Testis (tissue), 2 donors: ENCODE measurements at regions not wholly inside any gene's neighbourhood (a gene's known extent, or its start where the extent isn't known, plus 50 kb on each side); places are given as distances from the start of the nearest gene placed in this dataset.

Experiments used
- DNase-seq: peaks from one replicate; pipeline ENCODE4 v3.0.0-alpha.2; 2019
- H3K27ac ChIP-seq, 2 donors: fragments of 200-600 bp; sonication (generic); one replicate each; pipeline ENCODE4 v1.5.1; 2019
- H3K27me3 ChIP-seq: fragments of 200-600 bp; sonication (generic); one replicate; pipeline ENCODE4 v1.5.1; 2019
- H3K36me3 ChIP-seq: fragments of 200-600 bp; sonication (generic); one replicate; pipeline ENCODE4 v1.5.1; 2017; ENCODE audit warnings: low read depth; ENCODE audit errors: missing control alignments
- H3K4me1 ChIP-seq: fragments of 200-600 bp; sonication (generic); one replicate; pipeline ENCODE4 v1.5.1; 2019
- H3K4me3 ChIP-seq, 2 donors: fragments of 200-600 bp; sonication (generic); one replicate each; pipeline ENCODE4 v1.5.1; 2017 to 2019
- H3K9me3 ChIP-seq: fragments of 200-600 bp; sonication (generic); one replicate; pipeline ENCODE4 v1.5.1; 2017
- CTCF ChIP-seq, 3 experiments: fragments of 450-650 bp in 2 of 3; fragments of 200-600 bp in 1 of 3; sonication (generic) in 1 of 3; IDR thresholded peaks; one replicate each; pipeline ENCODE4 v1.5.1; 2016 to 2019; ENCODE audit warnings: antibody characterized with exemption in 3 of 3, mild to moderate bottlenecking in 2 of 3, moderate library complexity in 1 of 3
- POLR2A ChIP-seq: fragments of 450-650 bp; IDR thresholded peaks from one replicate; pipeline ENCODE4 v1.6.1; 2017; ENCODE audit warnings: antibody characterized with exemption, mild to moderate bottlenecking, moderate library complexity
- WGBS, 2 donors: methylation state at CpG; one replicate each; pipeline ENCODE4 v1.1.5; 2018; 5-methylcytosine and 5-hydroxymethylcytosine counted together
- intact Hi-C: fragments of 100-400 bp; cut with DNase I; formaldehyde crosslinking; loops from one replicate; pipeline ENCODE4 v1.15.1; 2023; ENCODE audit warnings: low total_unique reads

GRCh38 chr4:147093206-147093605 is 147.5 kb upstream of the TTC29 start:
- no peak for TF ChIP-seq CTCF (IDR thresholded peaks at IDR 0.05)
- TF ChIP-seq POLR2A = no peak
- H3K27me3 ChIP-seq = no peaks in the 10 kb centered on the region
- H3K36me3 ChIP-seq = no peaks in the 10 kb centered on the region
- 49 to 69% methylated on average over 2 of the region's 2 CpGs for WGBS, 2 donors
- no peaks in the 10 kb centered on the region for H3K9me3 ChIP-seq
- intact Hi-C loops = no loop called here
- no peak overlapping the region for H3K27ac ChIP-seq
- no peak overlapping the region for H3K4me3 ChIP-seq
- DNase-seq = no peak
- H3K4me1 ChIP-seq = no peaks in the 10 kb centered on the region

DNA sequence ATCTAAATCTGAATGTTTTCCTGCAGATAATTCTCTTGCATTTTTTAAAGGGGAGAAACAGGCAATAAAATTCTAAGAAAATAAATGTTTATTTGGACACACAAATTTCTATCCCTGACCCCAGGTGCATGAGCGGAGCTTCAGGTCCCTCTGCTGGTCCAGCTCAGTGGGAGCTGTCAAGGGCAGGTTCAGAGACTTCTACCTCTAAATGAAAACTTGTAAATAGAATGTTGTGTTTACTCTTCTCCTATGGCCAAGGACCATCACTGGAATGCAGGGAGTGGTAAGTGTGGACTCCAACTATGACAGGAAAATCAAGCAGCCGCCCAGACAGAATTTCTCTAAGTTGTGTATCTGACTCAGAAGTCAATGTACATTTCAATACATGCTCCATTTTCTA is 148.6 kb upstream of the TTC29 start:
- no peaks in the 10 kb centered on the region for H3K9me3 ChIP-seq
- 84 to 85% methylated on average over 2 of the region's 2 CpGs for WGBS, 2 donors
- TF ChIP-seq POLR2A (no peak), CTCF (IDR thresholded peaks at IDR 0.05) (no peak)
- H3K4me1 ChIP-seq = no peaks in the 10 kb centered on the region
- H3K27me3 ChIP-seq = no peaks in the 10 kb centered on the region
- no peak overlapping the region for H3K27ac ChIP-seq
- H3K36me3 ChIP-seq = no peaks in the 10 kb centered on the region
- DNase-seq = peak; percentile 17
- H3K4me3 ChIP-seq = no peak overlapping the region
- intact Hi-C loops = no loop called here

DNA sequence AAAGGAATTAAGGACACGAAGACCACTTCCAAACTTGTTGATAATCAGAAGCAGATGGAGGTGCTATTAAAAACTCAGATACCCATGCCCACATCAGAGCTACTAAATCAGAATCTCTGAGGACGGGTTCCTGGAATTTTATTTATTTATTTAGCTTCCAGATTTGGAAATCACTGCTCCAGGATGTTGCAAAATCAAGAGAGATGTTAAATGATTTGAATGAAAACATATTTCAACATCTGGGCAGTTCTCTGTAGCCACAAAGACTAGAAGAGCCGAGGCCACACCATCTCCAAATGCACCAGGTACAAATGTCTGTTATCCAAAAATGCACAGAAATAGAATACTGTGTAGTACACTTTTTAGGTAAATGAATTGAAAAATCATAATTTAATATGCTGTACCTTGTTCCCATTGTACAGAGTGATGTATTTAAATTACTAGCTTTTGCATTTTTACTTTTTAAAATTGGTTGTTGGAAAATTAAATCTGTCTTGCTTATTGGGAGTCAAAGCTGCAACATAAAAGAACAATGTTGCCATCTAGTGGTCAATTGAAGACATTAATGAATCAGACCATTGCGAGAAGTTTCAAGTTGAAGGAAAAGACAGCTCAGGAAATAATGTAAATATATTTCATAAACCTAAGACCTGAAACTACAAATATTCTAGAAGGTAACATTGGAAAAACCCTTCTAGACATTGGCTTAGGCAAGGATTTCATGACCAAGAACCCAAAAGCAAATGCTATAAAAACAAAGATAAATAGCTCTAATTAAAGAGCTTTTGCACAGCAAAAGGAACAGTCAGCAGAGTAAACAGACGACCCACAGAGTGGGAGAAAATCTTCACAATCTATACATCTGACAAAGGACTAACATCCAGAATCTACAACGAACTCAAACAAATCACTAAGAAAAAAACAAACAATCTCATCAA is 151.3 kb upstream of the TTC29 start:
- DNase-seq = no peak
- Histone ChIP-seq H3K4me3 (no peak overlapping the region), H3K36me3 (no peaks in the 10 kb centered on the region), H3K9me3 (no peaks in the 10 kb centered on the region), H3K4me1 (no peaks in the 10 kb centered on the region), H3K27me3 (no peaks in the 10 kb centered on the region), H3K27ac (no peak overlapping the region)
- intact Hi-C loops = no loop called here
- peak; percentile 61 to 72 (median 62) for TF ChIP-seq CTCF (IDR thresholded peaks at IDR 0.05)
- no peak for TF ChIP-seq POLR2A
- 30 to 37% methylated on average over 6 of the region's 6 CpGs for WGBS, 2 donors

- peaks cover 8% of the 10 kb centered on the region for H3K4me1 ChIP-seq
- H3K36me3 ChIP-seq = no peaks in the 10 kb centered on the region
- WGBS, 2 donors = 0 to 77% methylated on average over 1 to 2 of the region's 2 CpGs
- no peak for DNase-seq
- H3K27ac ChIP-seq = no peak overlapping the region
- no peak overlapping the region for H3K4me3 ChIP-seq
- no peaks in the 10 kb centered on the region for H3K27me3 ChIP-seq
- intact Hi-C loops = no loop called here
- H3K9me3 ChIP-seq = no peaks in the 10 kb centered on the region
- TF ChIP-seq CTCF (IDR thresholded peaks at IDR 0.05) (no peak), POLR2A (no peak)
These were observed 156.0 kb upstream of the TTC29 start for GRCh38 chr4:147101678-147102077.

DNA sequence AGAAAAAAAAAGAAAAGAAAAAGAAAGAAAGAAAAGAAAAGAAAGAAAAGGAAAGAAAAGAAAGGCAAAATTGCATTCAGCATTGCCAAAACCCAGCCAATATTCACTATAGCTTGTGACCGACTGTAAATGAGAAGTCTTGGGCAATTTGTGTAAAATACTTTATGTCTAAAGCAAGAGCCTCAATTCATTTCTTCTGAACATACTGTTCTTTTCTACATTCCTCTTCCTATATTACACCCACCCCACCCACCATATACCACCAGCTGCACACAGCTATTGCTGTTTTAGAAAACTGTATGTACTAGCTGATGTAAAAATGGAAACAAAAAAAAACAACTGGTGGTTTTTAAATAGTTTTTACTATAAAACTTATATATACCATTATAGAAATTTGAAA is 156.9 kb upstream of the TTC29 start:
- intact Hi-C loops = no loop called here

More for the DNA sequence above, 156.9 kb upstream of the TTC29 start:
- no peaks in the 10 kb centered on the region for H3K36me3 ChIP-seq
- H3K4me3 ChIP-seq = no peak overlapping the region
- no peak overlapping the region for H3K27ac ChIP-seq
- H3K27me3 ChIP-seq = no peaks in the 10 kb centered on the region
- TF ChIP-seq POLR2A = no peak
- no peak for TF ChIP-seq CTCF (IDR thresholded peaks at IDR 0.05)
- peaks cover 8% of the 10 kb centered on the region for H3K4me1 ChIP-seq
- H3K9me3 ChIP-seq = no peaks in the 10 kb centered on the region
- 97 to 100% methylated on average over 1 of the region's 1 CpG for WGBS, 2 donors
- DNase-seq = no peak
